GM10266 (cell line): ENCODE measurements at regions not wholly inside any gene's neighbourhood (a gene's known extent, or its start where the extent isn't known, plus 50 kb on each side); places are given as distances from the start of the nearest gene placed in this dataset.

Experiments used
- DNase-seq: peaks from one replicate; pipeline ENCODE4 v3.0.0; 2012; ENCODE audit errors: extremely low spot score
- CTCF ChIP-seq: IDR thresholded peaks from 2 replicates; pipeline ENCODE4 v1.5.1; 2012; ENCODE audit warnings: mild to moderate bottlenecking, low read depth; ENCODE audit not compliant: control insufficient read depth, insufficient read depth; ENCODE audit errors: missing control alignments

DNA sequence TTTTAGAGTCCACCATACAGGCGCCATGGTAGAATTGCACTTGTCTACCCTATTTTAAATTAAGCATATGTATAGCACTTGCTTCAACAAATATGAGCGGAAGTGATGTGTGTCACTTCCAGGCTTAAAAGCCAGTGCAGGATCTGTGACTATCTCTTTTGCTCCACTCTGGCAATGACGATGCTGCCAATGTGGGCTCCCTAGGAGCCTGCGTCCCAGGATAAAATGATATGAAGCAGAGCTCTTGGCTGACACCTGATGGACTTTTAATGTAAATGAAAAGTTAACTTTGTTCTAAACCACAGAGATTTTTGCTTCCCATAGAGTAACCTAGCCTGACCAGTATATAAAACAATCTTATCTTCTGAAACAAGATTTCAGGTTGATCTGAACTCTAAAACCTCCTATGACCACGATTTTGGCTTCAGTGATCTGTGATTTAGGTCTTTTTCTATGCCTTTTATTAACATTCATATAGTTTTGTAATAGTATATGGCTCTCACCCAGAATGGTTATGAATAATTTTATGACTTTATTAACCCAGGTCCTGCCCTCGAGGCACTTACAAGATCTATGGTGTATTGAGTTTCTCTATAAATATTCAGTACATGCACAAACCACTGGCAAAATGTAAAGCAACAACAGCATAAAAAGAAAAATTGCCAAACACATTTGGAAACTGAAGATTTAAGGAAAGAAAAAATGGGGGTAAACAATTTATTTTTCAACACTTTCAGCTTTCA lies 422.5 kb upstream of the PIK3C3 start:
- no peak for DNase-seq
- TF ChIP-seq CTCF: no peak

GRCh38 chr18:41530970-41531369 lies 424.1 kb upstream of the PIK3C3 start:
- no peak for TF ChIP-seq CTCF
- DNase-seq: no peak

DNA sequence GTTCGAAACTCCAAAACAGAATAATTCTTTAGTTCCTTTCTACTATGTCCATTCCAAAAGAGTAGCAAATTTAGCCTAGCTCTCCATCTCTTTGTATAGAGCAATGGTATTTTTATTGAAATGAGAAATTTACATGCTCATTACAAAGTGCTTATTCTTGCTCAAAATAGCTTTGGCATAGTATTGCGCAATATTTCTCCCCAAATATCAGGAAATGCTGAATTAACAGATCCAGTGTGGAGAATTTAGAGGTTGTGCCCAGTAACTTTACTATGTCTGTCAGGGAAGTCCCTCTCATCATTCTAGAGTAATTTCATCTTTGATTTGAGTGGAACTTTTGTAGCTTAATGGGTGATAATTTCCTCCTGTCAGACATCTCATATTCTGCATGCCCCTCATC lies 425.9 kb upstream of the PIK3C3 start:
- DNase-seq: no peak
- TF ChIP-seq CTCF: no peak

DNA sequence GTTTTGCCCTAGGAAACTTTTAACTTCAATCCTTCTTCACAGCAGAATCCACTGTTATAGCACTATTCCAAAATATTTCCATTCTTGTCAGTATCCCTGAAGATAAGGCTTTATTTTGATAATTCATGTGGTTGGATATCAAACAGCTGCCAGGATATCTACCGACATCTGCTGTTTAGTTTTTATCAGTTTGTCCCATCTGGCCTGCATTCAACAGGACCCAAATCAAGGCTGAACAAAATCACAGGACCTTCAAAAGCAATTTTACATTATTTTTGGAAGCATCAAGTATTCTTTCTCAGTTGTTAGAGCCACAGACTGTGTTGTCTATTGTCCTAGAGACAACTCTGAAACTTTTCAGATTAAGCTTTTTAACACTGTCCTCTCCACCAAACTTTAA lies 429.0 kb upstream of the PIK3C3 start:
- DNase-seq: no peak
- no peak for TF ChIP-seq CTCF

GRCh38 chr18:41524674-41525470 lies 430.2 kb upstream of the PIK3C3 start:
- no peak for DNase-seq
- no peak for TF ChIP-seq CTCF

DNA sequence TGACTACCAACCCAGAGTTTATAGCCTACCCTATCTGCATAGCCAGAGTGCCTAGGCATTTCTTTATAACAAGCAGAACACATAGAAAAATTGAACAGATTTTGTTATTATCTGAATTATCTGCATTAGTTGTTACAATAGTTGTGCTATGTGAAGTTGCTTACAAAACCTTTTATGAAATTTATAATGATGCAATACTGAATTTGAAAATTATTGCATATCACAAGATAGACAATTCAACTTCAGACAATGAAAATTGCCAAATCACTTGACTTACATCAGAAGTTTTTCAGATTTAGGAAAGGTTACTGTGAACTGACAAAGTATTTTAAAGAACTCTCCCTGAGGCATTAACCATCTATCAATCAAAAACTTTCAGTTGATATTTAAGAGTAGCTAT lies 437.9 kb upstream of the PIK3C3 start:
- no peak for DNase-seq
- no peak for TF ChIP-seq CTCF

- no peak for DNase-seq
- no peak for TF ChIP-seq CTCF
Measured at GRCh38 chr18:41513438-41513837, 441.6 kb upstream of the PIK3C3 start.
